NCI-H2081 (cell line): ENCODE measurements at regions not wholly inside any gene's neighbourhood (a gene's known extent, or its start where the extent isn't known, plus 50 kb on each side); places are given as distances from the start of the nearest gene placed in this dataset.
"Not testable (repeated sequence)": the region's sequence is repeated elsewhere in the genome, so short reads cannot be mapped to it uniquely, and the experiment has no call there.

ENCODE experiments used
- DNase-seq, 2 experiments: peaks; one replicate each; lab custom pipeline; 2025; lab: John Stamatoyannopoulos, UW

- DNase-seq = no peak
Observed at GRCh38 chr10:36450380-36450779, 675.0 kb upstream of the ANKRD30A start.

- peak in 1 of 2 experiments; percentile 32 for DNase-seq
Observed at GRCh38 chr10:36448760-36449691, 676.4 kb upstream of the ANKRD30A start.

- peak; percentile 55 to 83 for DNase-seq
Observed at GRCh38 chr10:36446881-36447280, 678.5 kb upstream of the ANKRD30A start.

GRCh38 chr10:36443233-36443632 is 682.2 kb upstream of the ANKRD30A start:
- DNase-seq = no peak

- no peak for DNase-seq
Observed at GRCh38 chr10:36441557-36441956, 683.8 kb upstream of the ANKRD30A start.

GRCh38 chr10:36440539-36440938 is 684.9 kb upstream of the ANKRD30A start:
- no peak for DNase-seq

- no peak for DNase-seq
Observed at GRCh38 chr10:36437367-36437766, 688.0 kb upstream of the ANKRD30A start.

GRCh38 chr10:36428507-36428906 is 696.9 kb upstream of the ANKRD30A start:
- DNase-seq = no peak

GRCh38 chr10:36425131-36425797 is 700.1 kb upstream of the ANKRD30A start:
- no peak for DNase-seq

GRCh38 chr10:36424502-36424901 is 700.9 kb upstream of the ANKRD30A start:
- DNase-seq = no peak

GRCh38 chr10:36423821-36424248 is 701.6 kb upstream of the ANKRD30A start:
- no peak for DNase-seq

- no peak for DNase-seq
Observed at GRCh38 chr10:36421992-36422391, 703.4 kb upstream of the ANKRD30A start.

- no peak for DNase-seq
Observed at GRCh38 chr10:36416513-36416912, 708.9 kb upstream of the ANKRD30A start.

GRCh38 chr10:36412942-36413341 is 712.5 kb upstream of the ANKRD30A start:
- DNase-seq = no peak

- not testable (repeated sequence) for DNase-seq
Observed at GRCh38 chr10:36400238-36400637, 725.2 kb upstream of the ANKRD30A start.

- no peak for DNase-seq
Observed at GRCh38 chr10:36393801-36394200, 731.6 kb upstream of the ANKRD30A start.

GRCh38 chr10:36391405-36391804 is 734.0 kb upstream of the ANKRD30A start:
- DNase-seq = no peak

- no peak for DNase-seq
Observed at GRCh38 chr10:36390221-36390620, 735.2 kb upstream of the ANKRD30A start.

GRCh38 chr10:36388166-36388565 is 737.2 kb upstream of the ANKRD30A start:
- no peak for DNase-seq

- DNase-seq = no peak
Observed at GRCh38 chr10:36385693-36386092, 739.7 kb upstream of the ANKRD30A start.

GRCh38 chr10:36383349-36383748 is 741.3 kb upstream of the FZD8 start:
- no peak for DNase-seq

GRCh38 chr10:36381748-36382147 is 739.7 kb upstream of the FZD8 start:
- DNase-seq = no peak

- DNase-seq = no peak
Observed at GRCh38 chr10:36380538-36380937, 738.4 kb upstream of the FZD8 start.
